HG03565 (cell line): ENCODE measurements at regions not wholly inside any gene's neighbourhood (a gene's known extent, or its start where the extent isn't known, plus 50 kb on each side); places are given as distances from the start of the nearest gene placed in this dataset.
"Not testable (repeated sequence)": the region's sequence is repeated elsewhere in the genome, so short reads cannot be mapped to it uniquely, and the experiment has no call there.

ENCODE experiments used
- ATAC-seq: cut with Tn5 transposase; IDR thresholded peaks from one replicate; pipeline ENCODE4 v1.9.1; 2021; ENCODE audit warnings: mild to moderate bottlenecking, moderate library complexity; ENCODE audit not compliant: unreplicated experiment

DNA sequence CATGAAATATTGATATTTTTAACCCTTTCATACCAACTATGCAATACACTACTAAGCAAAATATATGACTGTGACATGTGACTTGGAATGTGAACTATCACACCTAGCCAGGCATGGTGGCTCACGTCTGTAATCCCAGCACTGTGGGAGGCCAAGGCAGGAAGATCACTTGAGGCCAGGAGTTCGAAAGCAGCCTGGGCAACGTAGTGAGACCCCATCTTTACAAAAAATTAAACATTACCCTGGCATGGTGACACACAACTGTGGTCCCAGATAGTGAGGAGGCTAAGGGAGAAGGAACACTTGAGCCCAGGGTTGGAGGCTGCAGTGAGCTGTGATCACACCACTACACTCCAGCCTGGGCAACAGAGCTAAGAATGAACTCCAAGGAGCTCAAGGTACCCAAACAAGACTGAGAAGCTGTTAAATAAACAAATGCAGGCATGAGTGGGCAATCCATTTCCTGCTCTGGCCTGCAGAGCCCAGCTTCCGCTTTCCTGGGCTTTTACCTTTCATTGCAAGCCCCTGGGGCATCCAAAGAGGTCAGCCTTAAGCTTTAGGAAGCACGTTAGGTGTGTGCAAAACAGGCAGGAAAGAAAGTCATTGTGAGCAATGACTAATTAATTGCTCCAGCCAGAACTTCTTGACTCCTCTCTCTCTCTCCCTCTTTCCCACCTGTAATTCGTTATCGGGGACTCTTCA, 162.1 kb upstream of the FOXK1 start:
- ATAC-seq: no peak

DNA sequence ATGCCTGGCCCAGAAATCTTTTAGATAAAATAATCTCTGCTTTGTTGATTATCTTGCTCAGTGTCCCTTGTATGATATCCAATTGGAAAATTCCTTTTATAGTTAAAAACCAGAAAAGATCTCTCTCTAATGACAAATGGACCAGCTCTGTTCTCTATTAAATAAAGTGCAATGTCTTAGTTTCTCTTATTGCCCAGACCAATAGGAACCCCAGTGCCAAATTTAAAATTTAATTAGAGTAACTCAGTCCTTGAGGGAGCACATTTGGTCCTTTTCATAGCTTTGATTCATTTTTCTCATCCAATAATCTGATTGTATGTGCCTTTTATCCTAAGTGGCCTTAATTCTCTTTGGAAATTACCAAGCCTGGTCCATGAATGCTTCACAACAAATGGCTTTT, 158.9 kb upstream of the FOXK1 start:
- ATAC-seq: no peak

DNA sequence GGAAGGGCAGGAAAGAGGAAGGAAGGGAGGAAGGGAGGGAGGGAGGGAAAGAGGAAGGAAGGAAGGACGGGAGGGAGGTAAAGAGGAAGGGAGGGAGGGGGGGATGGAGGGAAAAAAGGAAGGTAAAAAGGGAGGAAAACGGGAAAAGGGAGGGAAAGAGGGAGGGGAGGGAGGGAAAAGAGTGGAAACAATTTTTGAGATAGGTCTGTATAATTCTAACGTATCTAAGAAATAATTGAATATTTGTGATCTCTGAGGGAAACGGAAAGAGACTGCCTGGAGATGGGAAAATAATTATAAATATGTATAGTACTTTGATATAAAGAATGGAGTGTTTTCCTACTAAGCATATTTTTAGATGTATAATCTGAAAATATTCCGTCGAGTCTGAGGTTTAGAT, 158.2 kb upstream of the FOXK1 start:
- ATAC-seq: no peak

DNA sequence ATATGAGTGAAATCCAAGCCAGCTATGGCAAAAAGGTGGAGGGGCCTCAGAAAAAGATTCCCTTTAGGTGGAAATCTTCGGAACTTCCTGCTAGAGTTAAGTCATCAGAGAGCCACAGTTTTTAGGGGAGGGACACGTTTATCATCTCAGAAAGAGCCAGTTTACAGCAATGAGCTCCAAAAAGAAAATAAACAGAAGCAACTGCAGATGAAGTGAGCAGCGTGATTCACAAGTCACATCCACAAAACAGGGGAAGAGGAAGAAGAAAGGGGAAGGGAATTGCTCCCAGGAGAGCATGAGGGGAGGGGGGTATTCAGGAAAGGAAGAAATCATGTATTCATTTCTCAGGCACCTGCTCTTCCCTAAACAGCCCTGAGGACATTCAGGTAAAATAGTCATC, 156.2 kb upstream of the FOXK1 start:
- no peak for ATAC-seq

DNA sequence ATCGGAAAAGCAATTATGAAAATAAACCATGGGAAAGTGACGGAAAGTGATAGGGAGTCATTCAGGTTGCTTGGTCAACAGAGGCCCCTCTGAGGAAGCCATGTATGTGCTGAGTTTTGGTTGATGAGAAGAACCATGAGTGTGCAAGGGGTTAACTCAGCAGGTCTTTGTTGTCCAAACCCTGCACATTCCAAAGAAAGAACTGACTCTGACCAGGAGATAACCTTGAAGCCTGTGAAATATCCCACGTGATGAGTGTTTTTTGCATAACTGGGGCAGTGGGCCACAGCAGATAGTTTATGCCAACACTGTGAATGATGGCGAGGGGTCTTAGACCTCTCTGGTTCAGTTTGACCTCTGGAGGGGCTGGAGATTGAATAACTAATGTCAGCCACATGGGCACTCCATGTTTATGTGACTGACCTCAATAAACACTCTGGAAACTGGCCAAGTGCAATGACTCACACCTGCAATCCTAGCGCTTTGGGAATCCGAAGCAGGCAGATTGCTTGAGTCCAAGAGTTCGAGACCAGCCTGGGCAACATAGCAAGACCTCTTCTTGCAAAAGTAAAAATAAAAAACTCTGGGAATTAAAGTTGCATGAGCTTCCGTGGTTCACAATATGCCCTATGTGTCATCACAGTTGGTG, 154.0 kb upstream of the FOXK1 start:
- ATAC-seq: no peak

DNA sequence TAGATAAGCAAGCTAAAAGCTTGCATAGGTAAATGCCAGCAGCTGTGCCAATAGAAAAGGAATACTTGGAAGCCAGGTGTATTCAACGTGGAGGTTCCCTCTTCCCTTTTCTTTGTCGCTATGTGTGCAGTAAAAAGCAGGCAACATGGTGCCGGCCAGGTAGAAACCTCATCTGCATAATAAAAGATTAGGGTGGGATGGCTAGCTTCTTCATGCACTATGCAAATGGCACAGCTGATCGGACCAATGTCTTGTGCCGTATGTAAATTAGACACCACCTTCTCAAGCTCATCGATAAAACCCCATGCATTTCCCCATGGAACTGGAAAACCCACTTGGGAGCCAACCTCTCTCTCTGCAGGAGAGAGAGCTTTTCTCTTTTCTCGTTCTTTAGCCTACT, 150.9 kb upstream of the FOXK1 start:
- ATAC-seq: no peak

DNA sequence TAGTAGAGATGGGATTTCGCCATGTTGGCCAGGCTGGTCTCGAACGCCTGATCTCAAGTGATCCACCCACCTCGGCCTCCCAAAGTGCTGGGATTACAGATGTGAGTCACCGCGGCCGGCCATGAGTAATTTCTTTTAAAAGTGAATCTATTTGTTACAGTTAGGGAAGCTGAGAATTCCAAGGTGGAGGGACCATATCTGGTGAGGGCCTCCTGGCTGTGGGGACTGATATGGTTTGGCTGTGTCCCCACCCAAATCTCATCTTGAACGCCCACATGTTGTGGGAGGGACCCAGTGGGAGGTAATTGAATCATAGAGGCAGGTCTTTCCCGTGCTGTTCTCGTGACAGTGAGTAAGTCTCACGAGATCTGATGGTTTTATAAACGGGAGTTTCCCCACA, 148.8 kb upstream of the FOXK1 start:
- ATAC-seq: not testable (repeated sequence)

DNA sequence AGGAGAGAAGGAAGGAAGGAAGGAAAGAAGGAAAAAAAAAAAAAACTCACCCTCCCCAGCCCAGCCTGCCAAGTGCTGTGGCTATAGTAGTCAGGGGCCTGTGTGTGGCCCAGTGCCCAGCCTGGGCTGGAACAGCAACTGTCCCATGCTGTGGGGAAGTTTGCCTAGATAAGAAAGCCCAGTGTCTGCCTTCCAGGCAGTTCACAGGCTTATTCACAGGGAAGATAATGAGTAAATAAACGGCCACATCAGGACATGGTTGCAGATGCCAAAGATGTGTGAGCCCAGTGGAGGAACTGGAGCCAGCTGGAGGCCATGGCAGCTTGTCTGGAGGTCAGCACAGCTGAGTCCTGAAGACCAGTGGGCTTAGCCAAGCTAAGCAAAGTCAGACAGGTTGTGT, 132.4 kb upstream of the FOXK1 start:
- ATAC-seq: no peak

DNA sequence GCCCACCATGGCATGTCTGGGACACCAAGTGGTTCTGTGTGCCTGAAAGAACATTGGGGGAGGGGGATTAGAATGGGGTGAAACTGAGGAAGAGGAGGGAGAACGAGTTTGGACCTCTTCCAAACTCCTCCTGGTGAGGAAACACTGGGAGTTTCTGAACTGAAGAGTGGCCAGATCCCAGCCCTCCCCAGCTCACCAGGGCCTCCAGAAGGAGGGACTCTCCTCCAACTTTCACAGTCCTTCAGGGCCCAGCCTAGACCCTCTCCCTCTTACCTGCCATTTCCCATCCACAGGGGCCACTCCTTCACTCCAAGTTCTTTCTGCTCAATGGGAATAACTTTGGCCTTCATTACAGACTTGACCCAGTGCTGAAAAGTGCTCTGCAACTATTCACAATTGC, 132.0 kb upstream of the FOXK1 start:
- ATAC-seq: no peak

DNA sequence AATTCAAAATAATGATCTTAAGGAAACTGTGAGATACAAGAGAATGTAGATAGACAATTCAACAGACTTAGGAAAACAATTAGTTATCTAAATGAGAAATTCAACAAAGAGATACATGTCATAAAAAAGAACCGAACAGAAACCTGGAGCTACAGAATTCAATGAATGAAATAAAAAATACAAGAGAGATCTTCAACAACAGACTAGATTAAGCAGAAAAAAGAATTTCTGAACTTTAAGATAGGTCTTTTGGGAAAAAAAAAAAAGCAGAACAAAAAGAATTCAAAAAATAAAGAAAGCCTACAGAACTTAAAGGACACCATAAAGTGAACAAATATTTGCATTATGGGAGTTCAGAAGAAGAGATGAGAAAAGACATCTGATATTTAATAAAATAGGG, 129.1 kb upstream of the FOXK1 start:
- ATAC-seq: no peak

DNA sequence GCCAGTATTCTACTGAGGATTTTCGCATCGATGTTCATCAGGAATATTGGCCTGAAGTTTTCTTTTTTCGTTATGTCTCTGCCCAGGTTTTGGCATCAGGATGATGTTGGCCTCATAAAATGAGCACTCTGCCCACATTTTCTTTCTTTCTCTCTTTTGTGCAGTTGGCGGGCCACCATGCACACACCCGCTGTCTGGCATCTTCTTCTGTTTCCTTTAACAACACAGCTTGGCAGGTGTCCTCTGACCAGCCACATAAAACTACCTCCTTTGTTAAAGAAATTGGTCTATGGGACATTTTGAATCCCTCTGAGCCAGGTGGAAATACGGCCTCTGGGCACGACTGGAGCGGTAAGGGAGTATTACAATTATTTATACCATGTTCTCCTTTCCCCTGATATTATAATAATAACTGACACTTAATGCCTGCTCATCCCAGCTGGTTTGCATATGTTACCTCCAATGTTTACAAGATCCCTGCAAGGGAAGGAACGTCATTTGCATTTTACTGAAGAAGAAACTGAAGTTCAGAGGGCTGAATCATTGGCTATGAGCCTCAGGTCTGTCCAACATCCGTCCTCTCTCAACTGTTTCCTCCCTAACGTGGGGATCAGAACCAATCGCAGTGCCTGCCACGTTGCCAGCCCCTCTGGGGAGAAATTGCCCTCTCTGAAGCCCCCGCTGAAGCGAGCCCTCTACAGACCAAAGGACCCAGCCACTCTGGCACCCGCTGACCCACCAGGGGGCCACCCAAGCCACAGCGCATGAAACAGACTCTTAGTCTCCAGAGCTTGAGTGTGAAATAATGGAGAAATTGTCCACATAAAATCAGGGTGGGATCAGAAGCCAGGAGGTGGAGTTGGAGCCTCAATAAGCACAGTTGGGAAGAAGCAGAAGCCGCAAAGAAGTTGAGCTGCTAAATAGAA, 125.0 kb upstream of the FOXK1 start:
- ATAC-seq: no peak

DNA sequence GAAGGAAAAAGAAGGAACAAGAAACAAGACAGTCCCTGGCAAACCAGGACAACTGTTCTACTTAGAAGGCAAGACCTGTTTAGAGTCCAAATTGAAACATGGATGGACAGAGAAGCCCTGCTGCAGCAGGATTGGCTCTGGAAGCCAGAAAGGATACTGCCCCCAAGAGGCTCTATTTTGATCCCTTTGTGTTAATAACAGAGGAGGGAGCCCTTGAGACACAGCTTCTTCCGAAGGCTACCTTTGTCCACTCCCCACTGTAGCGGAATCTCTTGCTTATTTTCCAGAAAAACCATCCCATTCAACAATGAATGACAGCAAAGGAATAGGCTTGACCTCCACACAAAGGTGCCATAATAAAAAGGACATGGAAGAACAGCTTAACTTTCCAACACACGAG, 120.3 kb upstream of the FOXK1 start:
- ATAC-seq: no peak

DNA sequence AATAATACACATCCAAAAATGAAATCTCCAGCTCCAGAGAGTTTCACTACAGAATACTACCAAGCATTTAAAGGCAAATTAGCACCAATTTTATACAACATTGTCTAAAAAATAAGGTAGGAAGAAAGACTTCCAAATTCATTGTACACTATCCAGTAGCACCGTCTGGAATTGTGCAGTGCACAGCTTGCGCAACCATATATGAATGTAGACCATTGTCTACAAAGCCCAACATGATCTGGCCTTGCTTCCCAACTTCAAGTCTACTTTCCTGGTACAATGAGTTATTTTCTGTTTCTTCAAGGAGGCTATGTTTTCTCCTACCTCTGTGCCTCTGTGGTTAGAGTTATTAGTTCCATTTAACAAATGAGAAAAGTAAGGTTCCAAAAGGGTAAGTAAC, 115.4 kb upstream of the FOXK1 start:
- ATAC-seq: no peak

DNA sequence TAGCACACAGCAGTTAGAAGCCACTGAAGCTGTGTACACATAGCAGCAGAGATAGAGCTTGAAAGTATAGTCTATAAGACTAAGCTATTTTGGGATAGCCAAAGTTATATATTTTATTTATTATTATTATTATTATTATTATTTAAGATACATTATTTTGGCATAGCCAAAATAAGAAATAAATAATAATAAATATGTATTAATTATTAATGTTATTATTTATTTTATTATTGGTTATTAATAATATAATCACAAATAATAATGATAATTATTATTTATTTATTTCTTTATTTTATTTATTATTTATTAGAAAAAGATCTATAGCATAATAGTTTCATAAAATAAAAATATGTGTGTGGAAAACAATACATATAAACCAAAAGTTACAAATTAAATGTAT, 107.2 kb upstream of the FOXK1 start:
- ATAC-seq: no peak

DNA sequence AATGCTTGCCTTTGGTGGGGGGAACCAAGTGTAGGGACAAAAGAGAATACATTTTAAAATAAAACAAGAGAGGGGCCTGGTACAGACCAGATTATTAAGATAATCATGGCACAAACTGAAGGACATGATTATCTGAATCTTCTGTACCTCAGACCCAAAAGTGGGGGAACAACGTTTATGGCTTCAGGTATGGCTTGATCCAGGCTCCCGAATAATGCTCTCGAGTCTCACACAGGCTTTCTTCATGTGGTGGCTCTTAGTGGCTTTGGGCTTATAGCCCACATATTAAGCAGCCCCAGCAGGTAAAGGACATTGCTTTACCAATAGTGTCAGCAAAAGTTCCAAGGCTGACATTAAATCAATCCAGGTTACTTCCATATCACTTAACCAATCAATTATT, 106.8 kb upstream of the FOXK1 start:
- ATAC-seq: no peak

DNA sequence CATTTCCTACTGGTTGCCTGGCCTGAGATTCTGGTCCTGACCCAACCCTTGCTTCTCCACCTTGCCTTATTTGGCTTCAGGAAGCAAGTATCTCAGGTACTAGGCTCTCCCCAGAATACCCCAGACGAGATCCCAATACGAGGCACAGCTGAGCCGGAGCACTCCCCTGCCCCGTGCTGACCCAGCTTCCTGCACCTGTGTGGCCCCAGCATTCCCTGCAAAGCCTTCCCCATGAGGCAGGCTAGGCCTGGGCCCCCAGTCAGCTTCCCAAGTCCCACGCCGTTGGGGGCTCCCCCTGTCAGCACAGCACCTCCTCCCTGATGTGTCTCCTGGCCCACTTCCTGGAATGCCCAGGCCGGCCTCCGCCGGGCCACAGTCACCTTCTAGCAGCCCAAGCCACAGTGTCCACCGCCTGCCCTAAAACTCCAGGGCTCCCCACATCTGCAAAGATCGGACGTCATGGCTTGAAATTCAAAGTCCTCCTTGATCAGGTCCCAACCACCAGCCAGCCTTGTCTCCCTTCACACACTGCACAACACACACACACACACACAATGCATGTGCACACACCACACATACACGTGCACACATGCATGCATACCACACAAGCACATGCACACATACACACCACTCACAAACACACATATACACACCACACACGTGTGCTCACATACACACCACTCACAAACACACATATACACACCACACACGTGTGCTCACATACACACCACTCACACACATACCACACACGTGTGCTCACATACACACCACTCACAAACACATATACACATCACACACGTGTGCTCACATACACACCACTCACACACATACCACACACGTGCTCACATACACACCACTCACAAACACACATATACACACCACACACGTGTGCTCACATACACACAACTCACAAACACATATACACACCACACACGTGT, 78.9 kb upstream of the FOXK1 start:
- ATAC-seq: no peak

DNA sequence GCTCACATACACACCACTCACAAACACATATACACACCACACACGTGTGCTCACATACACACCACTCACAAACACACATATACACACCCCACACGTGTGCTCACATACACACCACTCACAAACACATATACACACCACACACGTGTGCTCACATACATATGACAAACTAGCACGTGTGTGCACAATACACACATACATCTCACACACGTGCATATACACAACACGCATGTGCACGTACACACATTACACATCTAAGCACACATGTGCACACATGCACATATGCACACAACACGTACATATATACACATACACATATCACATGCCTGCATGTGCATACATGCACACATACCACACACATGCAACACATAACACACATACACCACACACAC, 78.3 kb upstream of the FOXK1 start:
- no peak for ATAC-seq

DNA sequence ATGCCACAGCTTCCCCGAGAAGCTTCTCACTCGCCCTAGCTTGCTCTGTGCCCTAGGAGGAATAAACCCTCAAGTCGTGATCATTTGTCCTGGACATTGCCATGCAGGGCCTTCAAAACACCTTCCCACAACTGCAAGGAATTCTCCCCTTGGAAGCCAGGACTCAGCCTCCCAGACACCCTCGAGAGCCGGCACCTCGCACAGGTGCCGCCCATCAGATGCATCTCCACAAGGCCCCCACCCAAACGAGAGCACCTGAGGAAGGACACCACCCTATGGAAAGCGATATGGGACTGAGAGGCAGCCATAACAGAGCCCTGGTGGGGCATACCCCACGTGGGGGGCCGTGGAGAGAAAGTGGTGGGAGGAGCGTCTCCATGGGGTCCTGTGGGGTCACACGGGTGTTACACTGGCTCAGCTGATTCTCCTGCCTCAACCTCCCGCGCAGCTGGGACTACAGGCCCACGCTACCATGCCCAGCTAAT, 77.6 kb upstream of the FOXK1 start:
- ATAC-seq: no peak

DNA sequence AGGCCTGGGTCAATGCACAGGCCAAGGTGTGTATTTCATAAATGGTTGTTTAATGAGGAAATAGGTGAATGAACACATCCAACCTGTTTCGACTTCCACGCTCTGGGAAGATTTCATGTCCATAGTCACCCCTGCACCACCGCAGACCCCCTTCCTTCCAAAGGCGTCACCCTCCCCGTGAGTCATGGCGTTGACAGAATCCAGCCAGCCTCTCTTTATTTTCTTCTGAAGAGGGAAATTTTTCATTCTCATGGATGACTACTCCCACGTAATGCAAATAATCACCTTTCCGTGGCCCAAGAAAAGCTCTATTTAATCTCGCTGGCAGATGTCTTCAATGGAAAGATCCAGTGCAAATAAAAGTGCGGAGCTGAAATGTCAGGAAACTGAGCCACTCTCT, 75.3 kb upstream of the FOXK1 start:
- ATAC-seq: no peak

DNA sequence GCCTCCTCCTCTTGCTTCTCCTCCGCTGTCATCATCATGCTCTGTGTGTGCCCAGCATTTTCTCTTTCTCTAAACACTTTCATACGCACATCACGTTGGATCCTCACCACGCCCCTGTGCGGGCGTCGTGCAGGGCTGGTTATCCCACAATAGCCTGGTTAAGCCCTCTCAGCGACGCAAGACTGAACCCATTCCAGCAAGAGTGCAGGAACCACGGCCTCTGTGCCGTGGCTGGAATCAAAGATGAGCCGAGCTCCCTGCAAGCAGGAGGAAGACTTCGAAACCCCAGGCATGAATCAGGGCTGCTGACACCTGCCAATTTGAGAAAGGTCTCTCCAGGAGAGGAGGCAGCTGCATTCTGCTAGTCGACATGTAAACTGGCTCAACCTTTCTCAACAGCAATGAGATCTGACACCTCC, 74.8 kb upstream of the FOXK1 start:
- ATAC-seq: no peak

DNA sequence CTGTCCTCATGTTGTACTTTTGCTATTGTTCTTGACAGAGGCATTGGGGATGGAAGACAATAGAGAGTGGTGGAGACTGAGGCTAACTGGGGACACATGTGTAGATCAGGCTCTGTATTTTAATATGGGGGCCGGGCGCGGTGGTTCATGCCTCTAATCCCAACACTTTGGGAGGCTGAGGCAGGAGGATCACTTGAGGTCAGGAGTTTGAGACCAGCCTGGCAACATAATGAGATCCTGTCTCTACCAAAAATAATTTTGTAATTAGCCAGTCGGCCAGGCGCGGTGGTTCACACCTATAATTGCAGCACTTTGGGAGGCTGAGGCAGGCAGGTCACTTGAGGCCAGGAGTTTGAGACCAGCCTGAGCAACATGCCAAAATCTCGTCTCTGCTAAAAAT, 72.5 kb upstream of the FOXK1 start:
- ATAC-seq: not testable (repeated sequence)
